ENCODE measurements at regions not wholly inside any gene's neighbourhood (a gene's known extent, or its start where the extent isn't known, plus 50 kb on each side); places are given as distances from the start of the nearest gene placed in this dataset.

GRCh38 chr3:180828001-180828720, 84.3 kb upstream of the FXR1 start:
- TF ChIP-seq CTCF (IDR thresholded peaks at IDR 0.05; ENCODE audit: low read depth, low read length, missing control alignments) = no peak
- in situ Hi-C loops (cut with HindIII; ENCODE audit: low sequenced_read_pairs) = no loop called here

GRCh38 chr3:180828723-180829408, 83.6 kb upstream of the FXR1 start:
- H3K4me3 ChIP-seq (ENCODE audit: low read depth, low read length) = no peak overlapping the region
- no peak for TF ChIP-seq CTCF (IDR thresholded peaks at IDR 0.05; ENCODE audit: low read depth, low read length, missing control alignments)
- no peak for DNase-seq (ENCODE audit: low read depth)
- in situ Hi-C loops (cut with HindIII; ENCODE audit: low sequenced_read_pairs) = no loop called here

More at GRCh38 chr3:180828001-180828720, 84.3 kb upstream of the FXR1 start:
- H3K4me3 ChIP-seq (ENCODE audit: low read depth, low read length) = no peak overlapping the region
- no peak for DNase-seq (ENCODE audit: low read depth)

DNA sequence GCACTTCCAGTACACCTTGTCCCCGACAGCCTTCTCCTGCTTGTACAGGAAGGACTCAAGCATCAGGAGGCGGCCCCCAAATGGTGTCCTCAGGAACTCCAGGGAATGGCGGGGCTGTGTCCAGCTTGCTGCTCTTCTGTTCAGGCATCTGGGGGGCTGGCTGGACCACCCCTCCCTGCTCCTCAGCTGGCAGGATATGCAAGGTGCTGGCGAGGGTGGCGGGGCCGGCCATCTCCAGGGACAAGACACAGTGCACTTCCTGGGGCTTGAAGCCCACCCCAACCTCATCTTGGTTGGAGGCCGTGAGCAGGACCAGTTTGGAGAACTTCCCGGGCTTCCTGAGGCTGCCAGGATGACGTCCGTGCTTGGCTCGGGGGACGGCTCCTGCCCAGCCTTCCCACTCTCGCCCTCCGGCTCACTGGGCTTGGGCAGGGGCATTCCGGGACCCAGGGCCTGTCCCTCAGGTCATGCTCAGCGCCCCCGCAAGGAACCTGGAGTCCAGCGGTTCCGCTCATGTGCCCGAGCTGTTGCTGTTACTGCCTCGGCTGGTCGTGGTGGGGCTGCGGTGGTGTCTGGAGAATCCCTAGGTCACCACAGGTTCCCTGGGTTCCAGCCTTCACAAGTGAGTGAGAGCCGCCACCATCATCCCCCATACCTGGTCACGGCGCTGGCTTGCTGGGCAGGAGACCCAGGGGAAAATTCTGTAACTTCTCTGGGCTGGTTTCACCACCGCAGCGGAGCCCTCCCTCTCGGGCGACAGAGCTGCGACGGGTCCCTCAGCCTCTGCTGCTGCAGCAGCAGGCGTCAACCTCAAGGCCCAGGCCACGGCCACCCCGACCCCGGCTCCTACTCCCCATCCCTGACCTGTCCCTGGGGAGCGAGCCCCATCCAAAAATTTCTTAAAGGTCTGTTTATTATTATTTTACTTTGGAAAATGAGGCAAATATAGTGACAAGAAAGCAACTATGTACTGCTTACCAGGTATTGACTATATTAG, 82.8 kb upstream of the FXR1 start:
- no peak for DNase-seq (ENCODE audit: low read depth)
- in situ Hi-C loops (cut with HindIII; ENCODE audit: low sequenced_read_pairs) = no loop called here
- no peak for TF ChIP-seq CTCF (IDR thresholded peaks at IDR 0.05; ENCODE audit: low read depth, low read length, missing control alignments)
- no peak overlapping the region for H3K4me3 ChIP-seq (ENCODE audit: low read depth, low read length)

- in situ Hi-C loops (cut with HindIII; ENCODE audit: low sequenced_read_pairs) = no loop called here
- H3K4me3 ChIP-seq (ENCODE audit: low read depth, low read length) = no peak overlapping the region
- DNase-seq (ENCODE audit: low read depth) = no peak
- no peak for TF ChIP-seq CTCF (IDR thresholded peaks at IDR 0.05; ENCODE audit: low read depth, low read length, missing control alignments)
Observed at GRCh38 chr3:180835501-180835900, 77.0 kb upstream of the FXR1 start.

- in situ Hi-C loops (cut with HindIII; ENCODE audit: low sequenced_read_pairs) = no loop called here
- DNase-seq (ENCODE audit: low read depth) = no peak
- no peak for TF ChIP-seq CTCF (IDR thresholded peaks at IDR 0.05; ENCODE audit: low read depth, low read length, missing control alignments)
- no peak overlapping the region for H3K4me3 ChIP-seq (ENCODE audit: low read depth, low read length)
Observed at GRCh38 chr3:180836766-180837165, 75.7 kb upstream of the FXR1 start.

DNA sequence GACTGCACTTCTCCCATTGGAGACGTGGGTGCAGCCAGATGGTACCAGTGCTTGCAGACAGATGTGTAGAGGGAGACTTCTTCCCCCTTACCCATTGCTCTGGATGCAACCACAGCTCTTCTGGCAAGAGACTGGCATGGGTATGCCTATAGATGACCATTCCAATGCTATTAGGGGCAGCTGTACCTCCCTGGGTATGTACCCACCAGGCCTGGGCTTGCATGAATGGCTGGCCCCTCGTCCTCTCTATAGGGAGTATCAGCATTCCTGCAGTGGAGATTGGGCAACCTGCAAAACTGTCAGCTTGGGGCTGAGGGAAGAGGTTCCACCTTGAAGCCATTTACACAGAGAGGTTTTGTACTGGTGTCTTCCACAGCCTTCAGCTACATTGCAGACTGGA, 57.6 kb upstream of the FXR1 start:
- in situ Hi-C loops (cut with HindIII; ENCODE audit: low sequenced_read_pairs) = no loop called here
- no peak for DNase-seq (ENCODE audit: low read depth)

More for the DNA sequence above, 57.6 kb upstream of the FXR1 start:
- no peak for TF ChIP-seq CTCF (IDR thresholded peaks at IDR 0.05; ENCODE audit: low read depth, low read length, missing control alignments)
- H3K4me3 ChIP-seq (ENCODE audit: low read depth, low read length) = no peak overlapping the region
